HepG2 (cell line): ENCODE measurements at regions not wholly inside any gene's neighbourhood (a gene's known extent, or its start where the extent isn't known, plus 50 kb on each side); places are given as distances from the start of the nearest gene placed in this dataset.
A peak's percentile ranks its signal among the peaks of the same experiment; 100 is the strongest.

Experiments
- ADNP ChIP-seq: sonication (generic); formaldehyde crosslinking; IDR thresholded peaks from 2 replicates; pipeline ENCODE4 v1.4.0; 2020; ENCODE audit warnings: missing genetic modification reagents
- ASH2L ChIP-seq: fragments of 300-600, 200-600 bp; sonication (generic); IDR thresholded peaks from 2 replicates; pipeline ENCODE4 v1.7.0; 2017; ENCODE audit warnings: low read depth, mild to moderate bottlenecking, moderate library complexity, mixed read lengths, low read length; ENCODE audit not compliant: insufficient read length
- CCDC6 ChIP-seq: sonication (generic); formaldehyde crosslinking; IDR thresholded peaks from 2 replicates; pipeline ENCODE4 v1.8.1; 2022; ENCODE audit warnings: mild to moderate bottlenecking, missing genetic modification reagents, moderate library complexity
- CHCHD3 ChIP-seq: sonication (generic); formaldehyde crosslinking; IDR thresholded peaks from 2 replicates; pipeline ENCODE4 v1.8.0; 2022; ENCODE audit warnings: mild to moderate bottlenecking, missing genetic modification reagents, moderate library complexity
- JUND ChIP-seq: sonication (generic); formaldehyde crosslinking; IDR thresholded peaks from 2 replicates; pipeline ENCODE4 v1.8.0; 2022; ENCODE audit warnings: mild to moderate bottlenecking, missing genetic modification reagents
- MIER3 ChIP-seq: IDR thresholded peaks from 2 replicates; pipeline ENCODE4 v1.6.1; 2016; ENCODE audit warnings: missing compliant biosample characterization, borderline replicate concordance
- MTA1 ChIP-seq: sonication (generic); formaldehyde crosslinking; IDR thresholded peaks from 2 replicates; pipeline ENCODE4 v1.4.0; 2020; ENCODE audit warnings: missing genetic modification reagents, mild to moderate bottlenecking, borderline replicate concordance
- NR2F6 ChIP-seq, 2 experiments: IDR thresholded peaks; 2 replicates each; pipeline ENCODE4 v1.6.1; 2016; ENCODE audit warnings: antibody characterized with exemption in 1 of 2, mild to moderate bottlenecking in 1 of 2
- ONECUT2 ChIP-seq: sonication (generic); formaldehyde crosslinking; IDR thresholded peaks from 2 replicates; pipeline ENCODE4 v1.4.0; 2020; ENCODE audit warnings: missing genetic modification reagents
- RFXAP ChIP-seq: sonication (generic); formaldehyde crosslinking; IDR thresholded peaks from 2 replicates; pipeline ENCODE4 v1.4.0; 2020; ENCODE audit warnings: missing genetic modification reagents, borderline replicate concordance
- SIN3A ChIP-seq: IDR thresholded peaks from 2 replicates; pipeline ENCODE4 v1.6.1; 2011; ENCODE audit warnings: low read depth, mild to moderate bottlenecking, control low read depth, low read length, borderline replicate concordance
- SOX6 ChIP-seq, 2 experiments: fragments of 450-650 bp in 1 of 2; sonication (generic) in 1 of 2; formaldehyde crosslinking in 1 of 2; IDR thresholded peaks; 2 replicates each; pipeline versions ENCODE4 v1.4.0 to v1.6.1; 2017 to 2020; ENCODE audit warnings: antibody characterized with exemption in 1 of 2, mild to moderate bottlenecking in 1 of 2, missing genetic modification reagents in 1 of 2
- SP4 ChIP-seq: sonication (generic); formaldehyde crosslinking; IDR thresholded peaks from 2 replicates; pipeline ENCODE4 v1.8.1; 2023; ENCODE audit warnings: mild to moderate bottlenecking, missing genetic modification reagents
- STAG1 ChIP-seq: sonication (generic); formaldehyde crosslinking; IDR thresholded peaks from 2 replicates; pipeline ENCODE4 v1.4.0; 2020; ENCODE audit warnings: missing genetic modification reagents
- TCF7 ChIP-seq: sonication (generic); IDR thresholded peaks from 2 replicates; pipeline ENCODE4 v1.6.1; 2016; ENCODE audit warnings: antibody characterized with exemption, low read depth
- ZNF136 ChIP-seq: sonication (generic); formaldehyde crosslinking; IDR thresholded peaks from 2 replicates; pipeline ENCODE4 v1.8.1; 2022; ENCODE audit warnings: low read depth, mild to moderate bottlenecking, moderate library complexity, missing genetic modification reagents
- ZNF230 ChIP-seq: sonication (generic); formaldehyde crosslinking; IDR thresholded peaks from 2 replicates; pipeline ENCODE4 v1.4.0; 2020; ENCODE audit warnings: mild to moderate bottlenecking, missing genetic modification reagents
- ZNF451 ChIP-seq: sonication (generic); formaldehyde crosslinking; IDR thresholded peaks from 2 replicates; pipeline ENCODE4 v1.5.0; 2020; ENCODE audit warnings: mild to moderate bottlenecking, missing genetic modification reagents
- ZNF552 ChIP-seq: sonication (generic); formaldehyde crosslinking; IDR thresholded peaks from 2 replicates; pipeline ENCODE4 v1.9.0; 2022; ENCODE audit warnings: missing genetic modification reagents, mild to moderate bottlenecking, borderline replicate concordance
- ZNF790 ChIP-seq: sonication (generic); formaldehyde crosslinking; IDR thresholded peaks from 2 replicates; pipeline ENCODE4 v1.8.0; 2022; ENCODE audit warnings: missing genetic modification reagents, mild to moderate bottlenecking, borderline replicate concordance
- ZSCAN31 ChIP-seq: sonication (generic); formaldehyde crosslinking; IDR thresholded peaks from 2 replicates; pipeline ENCODE4 v1.5.0; 2020; ENCODE audit warnings: low read depth, mild to moderate bottlenecking, missing genetic modification reagents
- TF ChIP-seq, protein P1 (sequence below): conservative IDR thresholded peaks from 2 replicates; pipeline ENCODE4 v1.6.1; 2018; ENCODE audit warnings: missing genetic modification reagents
- TF ChIP-seq, protein P2 (sequence below): sonication (generic); formaldehyde crosslinking; IDR thresholded peaks from 2 replicates; pipeline ENCODE4 v1.4.0; 2020; ENCODE audit warnings: missing genetic modification reagents
- TF ChIP-seq, protein P3 (sequence below): sonication (generic); formaldehyde crosslinking; conservative IDR thresholded peaks from 2 replicates; pipeline ENCODE4 v1.5.0; 2020; ENCODE audit warnings: missing genetic modification reagents

DNA sequence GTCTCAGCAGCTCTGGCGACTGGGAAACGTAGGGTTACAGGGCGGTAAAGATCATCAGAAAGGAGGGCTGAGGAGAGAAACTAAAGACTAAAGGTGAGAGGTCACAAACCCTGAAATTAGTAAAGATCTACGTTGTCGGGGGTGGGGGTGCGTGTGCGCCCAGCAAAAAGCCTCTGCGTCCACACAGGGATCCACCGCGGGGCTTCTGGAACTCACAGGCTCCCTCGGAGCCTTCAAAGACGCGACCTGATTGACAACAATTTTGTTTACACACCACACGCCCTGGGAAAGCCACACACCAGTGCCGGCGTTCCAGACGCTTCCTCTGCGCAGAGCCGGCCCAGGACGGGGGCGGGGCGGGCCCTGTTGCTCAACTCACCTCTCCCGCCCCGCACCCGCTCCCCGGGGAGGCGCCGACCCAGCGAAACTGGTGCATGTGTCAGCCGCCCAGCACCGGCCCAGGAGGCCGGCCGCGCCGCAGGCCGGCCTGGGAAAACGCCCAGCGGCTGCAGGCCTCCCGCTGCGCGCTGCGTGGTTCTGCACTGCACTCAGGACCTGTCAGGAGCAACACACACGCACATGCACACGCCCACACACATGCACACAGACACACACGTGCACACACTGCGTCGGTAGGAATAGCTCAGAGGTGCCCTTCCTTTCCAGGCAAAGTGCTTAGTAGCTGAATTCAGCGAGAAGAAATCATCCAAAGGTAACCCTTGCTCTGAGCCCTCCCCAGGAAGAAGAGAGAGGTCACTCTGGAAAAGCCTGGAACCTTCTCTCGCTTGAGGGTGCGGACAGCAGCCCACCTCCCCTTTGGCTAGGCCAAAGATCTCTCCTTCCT is 57.2 kb upstream of the ARID1B start (continued):
- TF ChIP-seq STAG1 (CRISPR knock-in tag) (peak; percentile 30; the same call in 1 of the 2 replicates), ZNF136 (CRISPR knock-in tag) (peak; percentile 75; the same call in 1 of the 2 replicates), TCF7 (peak; percentile 68; the same call in 1 of the 2 replicates), ADNP (CRISPR knock-in tag) (no peak), SIN3A (peak; percentile 75; the same call in 1 of the 2 replicates), ONECUT2 (CRISPR knock-in tag) (0 out of 2 replicates have a peak, but pooled peaks have one; percentile 43), SP4 (CRISPR knock-in tag) (peak; percentile 83; the same call in 1 of the 2 replicates), ZNF451 (CRISPR knock-in tag) (no peak), CHCHD3 (CRISPR knock-in tag) (peak; percentile 85), JUND (CRISPR knock-in tag) (no peak; the same call in 1 of the 2 replicates), NR2F6 (IDR thresholded peaks at IDR 0.05) (peak; percentile 53), NR2F6 (CRISPR knock-in tag; IDR thresholded peaks at IDR 0.05) (peak; percentile 76), RFXAP (CRISPR knock-in tag) (peak; percentile 86), ZNF790 (CRISPR knock-in tag) (0 out of 2 replicates have a peak, but pooled peaks have one; percentile 75), ZSCAN31 (peak; percentile 98), SOX6 (IDR thresholded peaks at IDR 0.05) (no peak), SOX6 (CRISPR knock-in tag; IDR thresholded peaks at IDR 0.05) (peak; percentile 82; the same call in 1 of the 2 replicates), CCDC6 (CRISPR knock-in tag) (peak; percentile 90), ZNF552 (CRISPR knock-in tag) (peak; percentile 73), ZNF230 (CRISPR knock-in tag) (peak; percentile 91; the same call in 1 of the 2 replicates), MTA1 (CRISPR knock-in tag) (peak; percentile 96; the same call in 1 of the 2 replicates), MIER3 (CRISPR knock-in tag) (peak; percentile 92; the same call in 1 of the 2 replicates), ASH2L (peak; percentile 79)
- TF ChIP-seq, protein P1, sequence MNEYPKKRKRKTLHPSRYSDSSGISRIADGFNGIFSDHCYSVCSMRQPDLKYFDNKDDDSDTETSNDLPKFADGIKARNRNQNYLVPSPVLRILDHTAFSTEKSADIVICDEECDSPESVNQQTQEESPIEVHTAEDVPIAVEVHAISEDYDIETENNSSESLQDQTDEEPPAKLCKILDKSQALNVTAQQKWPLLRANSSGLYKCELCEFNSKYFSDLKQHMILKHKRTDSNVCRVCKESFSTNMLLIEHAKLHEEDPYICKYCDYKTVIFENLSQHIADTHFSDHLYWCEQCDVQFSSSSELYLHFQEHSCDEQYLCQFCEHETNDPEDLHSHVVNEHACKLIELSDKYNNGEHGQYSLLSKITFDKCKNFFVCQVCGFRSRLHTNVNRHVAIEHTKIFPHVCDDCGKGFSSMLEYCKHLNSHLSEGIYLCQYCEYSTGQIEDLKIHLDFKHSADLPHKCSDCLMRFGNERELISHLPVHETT (CRISPR knock-in tag) = peak; percentile 88
- TF ChIP-seq, protein P2, sequence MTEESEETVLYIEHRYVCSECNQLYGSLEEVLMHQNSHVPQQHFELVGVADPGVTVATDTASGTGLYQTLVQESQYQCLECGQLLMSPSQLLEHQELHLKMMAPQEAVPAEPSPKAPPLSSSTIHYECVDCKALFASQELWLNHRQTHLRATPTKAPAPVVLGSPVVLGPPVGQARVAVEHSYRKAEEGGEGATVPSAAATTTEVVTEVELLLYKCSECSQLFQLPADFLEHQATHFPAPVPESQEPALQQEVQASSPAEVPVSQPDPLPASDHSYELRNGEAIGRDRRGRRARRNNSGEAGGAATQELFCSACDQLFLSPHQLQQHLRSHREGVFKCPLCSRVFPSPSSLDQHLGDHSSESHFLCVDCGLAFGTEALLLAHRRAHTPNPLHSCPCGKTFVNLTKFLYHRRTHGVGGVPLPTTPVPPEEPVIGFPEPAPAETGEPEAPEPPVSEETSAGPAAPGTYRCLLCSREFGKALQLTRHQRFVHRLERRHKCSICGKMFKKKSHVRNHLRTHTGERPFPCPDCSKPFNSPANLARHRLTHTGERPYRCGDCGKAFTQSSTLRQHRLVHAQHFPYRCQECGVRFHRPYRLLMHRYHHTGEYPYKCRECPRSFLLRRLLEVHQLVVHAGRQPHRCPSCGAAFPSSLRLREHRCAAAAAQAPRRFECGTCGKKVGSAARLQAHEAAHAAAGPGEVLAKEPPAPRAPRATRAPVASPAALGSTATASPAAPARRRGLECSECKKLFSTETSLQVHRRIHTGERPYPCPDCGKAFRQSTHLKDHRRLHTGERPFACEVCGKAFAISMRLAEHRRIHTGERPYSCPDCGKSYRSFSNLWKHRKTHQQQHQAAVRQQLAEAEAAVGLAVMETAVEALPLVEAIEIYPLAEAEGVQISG (CRISPR knock-in tag) = peak; percentile 85
- TF ChIP-seq, protein P3, sequence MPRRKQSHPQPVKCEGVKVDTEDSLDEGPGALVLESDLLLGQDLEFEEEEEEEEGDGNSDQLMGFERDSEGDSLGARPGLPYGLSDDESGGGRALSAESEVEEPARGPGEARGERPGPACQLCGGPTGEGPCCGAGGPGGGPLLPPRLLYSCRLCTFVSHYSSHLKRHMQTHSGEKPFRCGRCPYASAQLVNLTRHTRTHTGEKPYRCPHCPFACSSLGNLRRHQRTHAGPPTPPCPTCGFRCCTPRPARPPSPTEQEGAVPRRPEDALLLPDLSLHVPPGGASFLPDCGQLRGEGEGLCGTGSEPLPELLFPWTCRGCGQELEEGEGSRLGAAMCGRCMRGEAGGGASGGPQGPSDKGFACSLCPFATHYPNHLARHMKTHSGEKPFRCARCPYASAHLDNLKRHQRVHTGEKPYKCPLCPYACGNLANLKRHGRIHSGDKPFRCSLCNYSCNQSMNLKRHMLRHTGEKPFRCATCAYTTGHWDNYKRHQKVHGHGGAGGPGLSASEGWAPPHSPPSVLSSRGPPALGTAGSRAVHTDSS (CRISPR knock-in tag) = no peak
